Colonic mucosa (tissue), 4 donors: ENCODE measurements at regions not wholly inside any gene's neighbourhood (a gene's known extent, or its start where the extent isn't known, plus 50 kb on each side); places are given as distances from the start of the nearest gene placed in this dataset.

ENCODE experiments used
- DNase-seq: peaks from one replicate; pipeline ENCODE4 v3.0.0-alpha.2; 2020
- H3K27ac ChIP-seq: fragments of 200-600 bp; one replicate; pipeline ENCODE4 v1.8.0; 2021
- H3K27me3 ChIP-seq: fragments of 200-600 bp; one replicate; pipeline ENCODE4 v1.8.0; 2021
- H3K36me3 ChIP-seq: fragments of 200-600 bp; one replicate; pipeline ENCODE4 v1.8.0; 2021
- H3K4me1 ChIP-seq: fragments of 200-600 bp; one replicate; pipeline ENCODE4 v1.8.0; 2021; ENCODE audit warnings: mild to moderate bottlenecking
- H3K4me3 ChIP-seq: fragments of 200-600 bp; one replicate; pipeline ENCODE4 v1.8.0; 2021
- H3K9ac ChIP-seq, 2 donors: one replicate each; pipeline ENCODE4 v1.7.0; 2013; ENCODE audit warnings: control low read depth in 2 of 2, low read depth in 2 of 2, low read length in 2 of 2
- H3K9me3 ChIP-seq: fragments of 200-600 bp; one replicate; pipeline ENCODE4 v1.8.0; 2021
- intact Hi-C: fragments of 100-400 bp; cut with DNase I; formaldehyde crosslinking; loops from one replicate; pipeline ENCODE4 v1.14.1; 2022
- TF ChIP-seq, protein P1 (sequence below): fragments of 200-600 bp; IDR thresholded peaks from one replicate; pipeline ENCODE4 v1.8.0; 2022; ENCODE audit warnings: antibody characterized with exemption, mild to moderate bottlenecking
- donor health status: healthy.
- donor health status: DM: no; HTN: no; CAD: no.
- donor health status: DM: no; HTN: no; CAD: no.

DNA sequence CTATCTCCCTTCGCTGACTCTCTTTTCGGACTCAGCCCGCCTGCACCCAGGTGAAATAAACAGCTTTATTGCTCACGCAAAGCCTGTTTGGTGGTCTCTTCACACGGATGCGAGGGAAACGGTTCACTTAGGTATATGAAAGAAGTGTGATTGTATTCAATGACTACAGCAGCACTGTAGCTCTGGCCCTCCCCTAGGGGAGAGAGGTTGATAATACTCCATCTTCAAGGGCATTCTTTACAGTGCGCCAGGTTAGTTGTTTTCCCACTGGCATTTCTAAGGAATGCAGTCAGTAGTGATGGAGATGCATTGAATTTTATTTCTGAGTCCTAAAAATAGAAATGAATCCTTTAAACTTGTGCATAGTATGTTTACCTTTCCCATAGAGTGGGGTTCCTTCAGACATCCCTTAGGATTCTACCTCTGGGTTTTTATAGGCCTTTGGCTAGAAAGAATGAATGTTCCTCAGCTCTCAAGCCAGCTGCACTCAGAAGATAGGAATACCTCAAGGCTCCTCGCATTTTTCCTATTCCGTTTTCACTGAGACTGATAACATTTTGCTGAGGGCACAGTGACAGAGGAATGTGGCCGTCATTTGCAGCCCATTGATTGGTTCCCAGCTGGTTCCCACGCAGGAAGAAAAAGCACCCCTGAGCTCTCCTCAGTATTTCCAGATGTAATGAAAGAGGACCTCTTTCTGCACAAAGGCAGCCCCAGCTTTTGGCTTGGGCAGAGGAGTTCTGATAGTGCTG is 131.8 kb upstream of the C2CD4B start:
- Histone ChIP-seq H3K27me3 (no peaks in the 10 kb centered on the region), H3K36me3 (no peaks in the 10 kb centered on the region), H3K4me3 (no peak overlapping the region), H3K4me1 (no peaks in the 10 kb centered on the region), H3K9me3 (no peaks in the 10 kb centered on the region), H3K9ac (no peak overlapping the region), H3K27ac (no peak overlapping the region)
- intact Hi-C loops, result no loop called here
- TF ChIP-seq, protein P1, sequence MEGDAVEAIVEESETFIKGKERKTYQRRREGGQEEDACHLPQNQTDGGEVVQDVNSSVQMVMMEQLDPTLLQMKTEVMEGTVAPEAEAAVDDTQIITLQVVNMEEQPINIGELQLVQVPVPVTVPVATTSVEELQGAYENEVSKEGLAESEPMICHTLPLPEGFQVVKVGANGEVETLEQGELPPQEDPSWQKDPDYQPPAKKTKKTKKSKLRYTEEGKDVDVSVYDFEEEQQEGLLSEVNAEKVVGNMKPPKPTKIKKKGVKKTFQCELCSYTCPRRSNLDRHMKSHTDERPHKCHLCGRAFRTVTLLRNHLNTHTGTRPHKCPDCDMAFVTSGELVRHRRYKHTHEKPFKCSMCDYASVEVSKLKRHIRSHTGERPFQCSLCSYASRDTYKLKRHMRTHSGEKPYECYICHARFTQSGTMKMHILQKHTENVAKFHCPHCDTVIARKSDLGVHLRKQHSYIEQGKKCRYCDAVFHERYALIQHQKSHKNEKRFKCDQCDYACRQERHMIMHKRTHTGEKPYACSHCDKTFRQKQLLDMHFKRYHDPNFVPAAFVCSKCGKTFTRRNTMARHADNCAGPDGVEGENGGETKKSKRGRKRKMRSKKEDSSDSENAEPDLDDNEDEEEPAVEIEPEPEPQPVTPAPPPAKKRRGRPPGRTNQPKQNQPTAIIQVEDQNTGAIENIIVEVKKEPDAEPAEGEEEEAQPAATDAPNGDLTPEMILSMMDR, result no peak
- no peak for DNase-seq

DNA sequence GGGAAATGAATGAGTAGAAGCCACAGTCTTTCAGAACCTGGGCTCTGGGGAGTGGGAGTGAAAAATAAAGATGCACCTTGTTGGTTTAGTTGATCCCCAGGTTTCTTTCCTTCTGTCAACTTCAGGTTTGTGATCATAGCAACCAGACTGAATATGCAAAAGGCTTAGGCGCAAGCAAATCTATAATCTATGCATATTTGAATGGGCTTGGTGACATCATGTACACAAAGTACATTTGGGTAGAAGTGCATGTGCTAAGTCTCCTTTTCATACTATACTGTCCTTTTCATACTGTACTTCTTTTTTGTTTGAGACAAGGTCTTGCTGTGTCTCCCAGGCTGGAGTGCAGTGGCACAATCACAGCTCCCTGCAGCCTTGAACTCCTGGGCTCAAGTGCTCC is 132.4 kb upstream of the C2CD4B start:
- TF ChIP-seq, protein P1, result no peak
- H3K36me3 ChIP-seq, result no peaks in the 10 kb centered on the region
- H3K9me3 ChIP-seq, result no peaks in the 10 kb centered on the region
- no peaks in the 10 kb centered on the region for H3K4me1 ChIP-seq
- H3K27me3 ChIP-seq, result no peaks in the 10 kb centered on the region
- intact Hi-C loops, result no loop called here
- H3K27ac ChIP-seq, result no peak overlapping the region
- DNase-seq, result no peak
- H3K4me3 ChIP-seq, result no peak overlapping the region
- H3K9ac ChIP-seq, result no peak overlapping the region

DNA sequence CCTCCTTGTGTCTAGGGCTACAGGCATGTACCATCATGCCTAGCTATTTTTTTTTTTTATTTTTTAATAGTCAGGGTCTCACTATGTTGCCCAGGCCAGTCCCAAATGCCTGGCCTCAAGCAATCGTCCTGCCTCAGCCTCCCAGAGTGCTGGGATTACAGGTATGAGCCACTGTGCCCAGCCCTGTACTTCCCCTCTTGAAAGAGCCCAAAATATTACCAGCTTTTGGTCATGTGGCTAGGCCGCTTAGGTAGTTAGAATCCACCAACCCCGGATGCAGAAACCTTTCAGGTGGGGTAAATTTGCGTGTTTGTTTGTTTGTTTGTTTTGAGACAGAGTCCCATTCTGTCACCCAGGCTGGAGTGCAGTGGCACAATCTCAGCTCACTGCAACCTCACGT is 132.8 kb upstream of the C2CD4B start:
- no peaks in the 10 kb centered on the region for H3K36me3 ChIP-seq
- H3K27me3 ChIP-seq, result no peaks in the 10 kb centered on the region
- no peak overlapping the region for H3K4me3 ChIP-seq
- H3K27ac ChIP-seq, result no peak overlapping the region
- no peaks in the 10 kb centered on the region for H3K4me1 ChIP-seq
- no peak overlapping the region for H3K9ac ChIP-seq
- intact Hi-C loops, result no loop called here
- no peaks in the 10 kb centered on the region for H3K9me3 ChIP-seq
- TF ChIP-seq, protein P1, result no peak
- DNase-seq, result no peak

DNA sequence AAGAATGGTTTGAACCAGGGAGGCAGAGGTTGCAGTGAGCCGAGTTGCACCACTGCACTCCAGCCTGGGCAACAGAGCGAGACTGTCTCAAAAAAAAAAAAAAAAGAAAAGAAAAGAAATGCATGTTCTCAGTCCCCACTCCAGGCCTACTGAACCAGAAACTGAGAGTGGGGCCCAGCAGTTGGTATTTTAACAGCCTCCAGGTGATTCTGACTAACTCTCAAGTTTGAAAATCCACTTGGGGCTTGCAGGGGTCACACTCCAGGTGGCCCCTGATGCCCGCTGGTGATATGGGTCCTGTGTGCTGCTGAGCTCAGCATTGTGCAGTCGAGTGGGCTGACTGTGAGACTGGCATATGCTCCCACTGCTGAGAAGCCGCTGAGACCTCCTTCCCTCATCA is 133.7 kb upstream of the C2CD4B start:
- no peak for DNase-seq
- H3K9ac ChIP-seq, result no peak overlapping the region
- no peaks in the 10 kb centered on the region for H3K9me3 ChIP-seq
- H3K27ac ChIP-seq, result no peak overlapping the region
- H3K36me3 ChIP-seq, result no peaks in the 10 kb centered on the region
- no peaks in the 10 kb centered on the region for H3K27me3 ChIP-seq
- intact Hi-C loops, result no loop called here
- H3K4me3 ChIP-seq, result no peak overlapping the region
- TF ChIP-seq, protein P1, result no peak
- no peaks in the 10 kb centered on the region for H3K4me1 ChIP-seq

DNA sequence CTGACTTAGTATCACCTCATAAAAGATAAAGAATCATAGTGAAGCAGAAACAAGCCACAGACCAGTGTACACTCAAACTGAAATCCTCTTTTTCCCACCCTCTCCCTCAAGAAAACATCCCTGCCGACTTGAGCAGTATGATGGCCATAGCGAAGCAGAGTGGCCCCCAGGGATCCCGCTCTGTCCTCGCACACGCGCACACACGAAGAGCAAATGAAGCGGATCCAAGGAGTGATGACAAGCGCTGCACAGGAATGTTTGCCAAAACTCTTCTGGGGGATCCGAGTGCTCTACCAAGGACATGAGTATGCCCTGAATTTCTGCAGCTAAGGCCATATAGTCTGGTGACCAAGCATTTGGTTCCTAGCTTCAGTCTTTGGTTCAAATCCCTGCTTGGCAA is 134.5 kb upstream of the C2CD4B start:
- Histone ChIP-seq H3K36me3 (no peaks in the 10 kb centered on the region), H3K9me3 (no peaks in the 10 kb centered on the region), H3K27ac (no peak overlapping the region), H3K4me3 (no peak overlapping the region), H3K27me3 (no peaks in the 10 kb centered on the region), H3K9ac (no peak overlapping the region), H3K4me1 (no peaks in the 10 kb centered on the region)
- intact Hi-C loops, result no loop called here
- TF ChIP-seq, protein P1, result no peak
- no peak for DNase-seq
